H1 (cell line): ENCODE measurements at regions not wholly inside any gene's neighbourhood (a gene's known extent, or its start where the extent isn't known, plus 50 kb on each side); places are given as distances from the start of the nearest gene placed in this dataset.

Source experiments
- CTCF ChIA-PET: fragments of 300-600 bp; sonication (Branson Sonifier 250); formaldehyde crosslinking; loops from one replicate; lab custom pipeline; 2021; ENCODE audit not compliant: partially characterized antibody; lab: Charles Lee
- POLR2A ChIA-PET: fragments of 300-600 bp; sonication (Branson Sonifier 250); formaldehyde crosslinking; loops from one replicate; lab custom pipeline; 2021; ENCODE audit warnings: inconsistent platforms; ENCODE audit not compliant: partially characterized antibody; lab: Charles Lee
- DNase-seq, 2 experiments: peaks; one replicate each; pipeline versions ENCODE4 v3.0.0 to v3.0.0-alpha.2; 2010 to 2022; ENCODE audit warnings: low spot score in 2 of 2, low read depth in 1 of 2, mixed read lengths in 1 of 2
- FAIRE-seq: peaks from 2 replicates; lab custom pipeline; 2011; peaks lifted over from hg19 to GRCh38; lab: Jason Lieb, UNC
- H2AFZ ChIP-seq: 2 replicates; pipeline ENCODE4 v1.8.1; 2012; ENCODE audit warnings: low read length, inconsistent platforms
- H2AK5ac ChIP-seq: 2 replicates; pipeline ENCODE4 v1.6.1; 2013; ENCODE audit warnings: low read depth, low read length
- H2BK120ac ChIP-seq: replicated peaks from 2 replicates; pipeline ENCODE3; 2013; ENCODE audit warnings: low read depth, low read length, inconsistent platforms
- H2BK12ac ChIP-seq: 2 replicates; pipeline ENCODE4 v1.6.1; 2013; ENCODE audit warnings: low read depth, low read length
- H2BK15ac ChIP-seq: 2 replicates; pipeline ENCODE4 v1.6.1; 2013; ENCODE audit warnings: low read length
- H2BK20ac ChIP-seq: 2 replicates; pipeline ENCODE4 v1.6.1; 2013; ENCODE audit warnings: low read length
- H2BK5ac ChIP-seq: 2 replicates; pipeline ENCODE4 v1.6.1; 2013; ENCODE audit warnings: low read depth, low read length
- H3K14ac ChIP-seq: 2 replicates; pipeline ENCODE4 v1.6.1; 2013; ENCODE audit warnings: inconsistent platforms; ENCODE audit not compliant: insufficient read length
- H3K18ac ChIP-seq: 2 replicates; pipeline ENCODE4 v1.6.1; 2013; ENCODE audit warnings: low read length; ENCODE audit errors: extremely low read depth
- H3K23ac ChIP-seq: 2 replicates; pipeline ENCODE4 v1.6.1; 2013; ENCODE audit warnings: inconsistent platforms; ENCODE audit not compliant: insufficient read length
- H3K23me2 ChIP-seq: 2 replicates; pipeline ENCODE4 v1.6.1; 2013; ENCODE audit warnings: low read depth, low read length
- H3K27ac ChIP-seq: 2 replicates; pipeline ENCODE4 v1.6.1; 2011; ENCODE audit warnings: low read depth, low read length, inconsistent platforms
- H3K27me3 ChIP-seq, 4 experiments: replicated peaks in 1 of 4; 1 replicate in 1 of 4; 2 replicates in 3 of 4; pipeline versions ENCODE4 v1.6.1 to v1.8.1; 2011 to 2013; ENCODE audit warnings: low read length in 3 of 4, mild to moderate bottlenecking in 3 of 4, inconsistent platforms in 2 of 4, mixed read lengths in 2 of 4, moderate library complexity in 1 of 4; ENCODE audit not compliant: control insufficient read depth in 3 of 4, insufficient read depth in 3 of 4; ENCODE audit errors: extremely low read depth in 1 of 4
- H3K36me3 ChIP-seq, 4 experiments: 2 replicates each; pipeline versions ENCODE4 v1.6.1 to v1.8.1; 2011 to 2013; ENCODE audit warnings: mild to moderate bottlenecking in 4 of 4, low read length in 3 of 4, moderate library complexity in 2 of 4, control low read depth in 1 of 4, inconsistent platforms in 1 of 4; ENCODE audit not compliant: insufficient read depth in 4 of 4, control insufficient read depth in 2 of 4
- H3K4ac ChIP-seq: replicated peaks from 2 replicates; pipeline ENCODE3; 2013; ENCODE audit warnings: low read length, low read depth, mixed read lengths, inconsistent platforms; ENCODE audit not compliant: insufficient read length
- H3K4me1 ChIP-seq, 4 experiments: replicated peaks in 1 of 4; 1 replicate in 1 of 4; 2 replicates in 3 of 4; pipeline versions ENCODE4 v1.6.1 to v1.8.1; 2011 to 2013; ENCODE audit warnings: low read length in 3 of 4, inconsistent platforms in 2 of 4, mixed read lengths in 1 of 4; ENCODE audit not compliant: insufficient read depth in 4 of 4, control insufficient read depth in 3 of 4
- H3K4me2 ChIP-seq, 2 experiments: 2 replicates each; pipeline versions ENCODE4 v1.6.1 to v1.8.1; 2011 to 2013; ENCODE audit warnings: low read depth in 2 of 2, low read length in 2 of 2, control low read depth in 1 of 2, inconsistent platforms in 1 of 2, mild to moderate bottlenecking in 1 of 2; ENCODE audit not compliant: insufficient read depth in 1 of 2
- H3K4me3 ChIP-seq, 4 experiments: fragments of 200-600, 300-600 bp in 1 of 4; sonication (generic), shearing (Covaris generic), sonication (Bioruptor Twin) in 1 of 4; 2 replicates each; pipeline versions ENCODE4 v1.5.1 to v1.8.1; 2011 to 2016; ENCODE audit warnings: low read length in 4 of 4, low read depth in 3 of 4, control low read depth in 2 of 4, inconsistent platforms in 2 of 4, mild to moderate bottlenecking in 2 of 4, mixed read lengths in 1 of 4, moderate library complexity in 1 of 4; ENCODE audit not compliant: insufficient read depth in 2 of 4; ENCODE audit errors: extremely low read depth in 1 of 4
- H3K56ac ChIP-seq: replicated peaks from 2 replicates; pipeline ENCODE3; 2013; ENCODE audit warnings: low read depth, mild to moderate bottlenecking, mixed read lengths, low read length, inconsistent platforms; ENCODE audit not compliant: insufficient read length
- H3K79me1 ChIP-seq: 2 replicates; pipeline ENCODE4 v1.6.1; 2013; ENCODE audit warnings: low read depth, low read length, control low read depth
- H3K79me2 ChIP-seq, 2 experiments: 2 replicates each; pipeline versions ENCODE4 v1.6.1 to v1.8.1; 2012 to 2013; ENCODE audit warnings: low read length in 2 of 2, mild to moderate bottlenecking in 2 of 2, inconsistent platforms in 1 of 2; ENCODE audit not compliant: insufficient read depth in 2 of 2, control insufficient read depth in 1 of 2
- H3K9ac ChIP-seq, 4 experiments: replicated peaks in 1 of 4; 1 replicate in 1 of 4; 2 replicates in 3 of 4; pipeline versions ENCODE4 v1.6.1 to v1.8.1; 2011 to 2013; ENCODE audit warnings: low read depth in 3 of 4, low read length in 3 of 4, control low read depth in 2 of 4, mild to moderate bottlenecking in 2 of 4, moderate library complexity in 2 of 4, inconsistent platforms in 1 of 4; ENCODE audit errors: extremely low read depth in 1 of 4
- H3K9me3 ChIP-seq, 2 experiments: 2 replicates each; pipeline versions ENCODE4 v1.6.1 to v1.8.1; 2012 to 2013; ENCODE audit warnings: mild to moderate bottlenecking in 2 of 2, moderate library complexity in 2 of 2, control low read depth in 1 of 2, inconsistent platforms in 1 of 2, low read depth in 1 of 2, low read length in 1 of 2, mixed read lengths in 1 of 2; ENCODE audit not compliant: insufficient read depth in 2 of 2
- H4K20me1 ChIP-seq, 2 experiments: replicated peaks in 1 of 2; 2 replicates each; pipeline versions ENCODE3 to v1.8.1; 2011 to 2013; ENCODE audit warnings: inconsistent platforms in 2 of 2, low read length in 2 of 2, mild to moderate bottlenecking in 1 of 2; ENCODE audit not compliant: insufficient read depth in 2 of 2, control insufficient read depth in 1 of 2
- H4K5ac ChIP-seq: 2 replicates; pipeline ENCODE4 v1.6.1; 2013; ENCODE audit warnings: low read length, low read depth, mixed read lengths, inconsistent platforms; ENCODE audit not compliant: insufficient read length
- H4K8ac ChIP-seq: 2 replicates; pipeline ENCODE4 v1.8.0; 2013; ENCODE audit warnings: mild to moderate bottlenecking, moderate library complexity, low read length, inconsistent platforms; ENCODE audit not compliant: insufficient read depth; ENCODE audit errors: extremely low read depth
- H4K91ac ChIP-seq: replicated peaks from 2 replicates; pipeline ENCODE3; 2013; ENCODE audit warnings: low read length, mixed read lengths, inconsistent platforms; ENCODE audit not compliant: insufficient read length
- BACH1 ChIP-seq: IDR thresholded peaks from 2 replicates; pipeline ENCODE4 v1.6.1; 2012; ENCODE audit warnings: low read length, improper control_type of control experiment
- BCL11A ChIP-seq, 2 experiments: IDR thresholded peaks; one replicate each; pipeline ENCODE4 v1.6.1; 2011; ENCODE audit warnings: low read depth in 2 of 2, low read length in 2 of 2, mild to moderate bottlenecking in 2 of 2
- HDAC6 ChIP-seq: IDR thresholded peaks from one replicate; pipeline ENCODE4 v1.7.1; 2012; ENCODE audit warnings: low read depth, mild to moderate bottlenecking, inconsistent platforms, low read length, moderate library complexity
- KDM1A ChIP-seq: fragments of 200-600, 300-600 bp; sonication (generic); IDR thresholded peaks from 2 replicates; pipeline ENCODE4 v1.7.1; 2016; ENCODE audit warnings: mild to moderate bottlenecking, low read length, borderline replicate concordance
- NRF1 ChIP-seq: IDR thresholded peaks from 2 replicates; pipeline ENCODE4 v1.6.1; 2011; ENCODE audit warnings: mild to moderate bottlenecking, low read depth, low read length, improper control_type of control experiment
- RAD21 ChIP-seq, 2 experiments: IDR thresholded peaks in 1 of 2; conservative IDR thresholded peaks in 1 of 2; 2 replicates each; pipeline ENCODE4 v1.6.1; 2011; ENCODE audit warnings: low read depth in 2 of 2, low read length in 2 of 2, improper control_type of control experiment in 1 of 2, inconsistent platforms in 1 of 2, mild to moderate bottlenecking in 1 of 2, moderate library complexity in 1 of 2
- RBBP5 ChIP-seq: IDR thresholded peaks from 2 replicates; pipeline ENCODE4 v1.7.1; 2012; ENCODE audit warnings: low read depth, mild to moderate bottlenecking, inconsistent platforms, low read length, moderate library complexity, borderline replicate concordance
- RNF2 ChIP-seq: fragments of 200-900, 300-1000 bp; sonication (generic); IDR thresholded peaks from 2 replicates; pipeline ENCODE4 v1.7.1; 2016; ENCODE audit warnings: borderline replicate concordance, low read depth, mild to moderate bottlenecking, antibody characterized with exemption, low read length; ENCODE audit not compliant: poor library complexity, severe bottlenecking; ENCODE audit errors: missing control alignments
- SIX5 ChIP-seq: IDR thresholded peaks from 2 replicates; pipeline ENCODE4 v1.6.1; 2011; ENCODE audit warnings: mild to moderate bottlenecking, low read depth, low read length
- TAF7 ChIP-seq: optimal IDR thresholded peaks from 2 replicates; pipeline ENCODE3; 2011; ENCODE audit warnings: low read depth, mild to moderate bottlenecking, inconsistent platforms, low read length, moderate library complexity, borderline replicate concordance
- ZNF274 ChIP-seq: IDR thresholded peaks from 2 replicates; pipeline ENCODE4 v1.7.0; 2012; ENCODE audit warnings: low read length, borderline replicate concordance; ENCODE audit errors: extremely low read depth
- WGBS, 2 experiments: shearing (Covaris generic) in 1 of 2; methylation state at CpG; one replicate each; pipeline versions ENCODE4 v1.1.6 to v1.1.7; 2013 to 2015; ENCODE audit warnings: low lambda C conversion rate in 2 of 2, mixed read lengths in 2 of 2, inconsistent platforms in 1 of 2, low coverage in 1 of 2, missing lambda C conversion rate in 1 of 2; ENCODE audit not compliant: insufficient replicate concordance in 2 of 2, insufficient coverage in 1 of 2, insufficient read length in 1 of 2; ENCODE audit errors: extremely low coverage in 1 of 2, missing lambda C conversion rate in 1 of 2; 5-methylcytosine and 5-hydroxymethylcytosine counted together
- TF ChIP-seq, protein P1 (sequence below): IDR thresholded peaks from 2 replicates; pipeline ENCODE4 v1.6.1; 2012; ENCODE audit warnings: inconsistent platforms

DNA sequence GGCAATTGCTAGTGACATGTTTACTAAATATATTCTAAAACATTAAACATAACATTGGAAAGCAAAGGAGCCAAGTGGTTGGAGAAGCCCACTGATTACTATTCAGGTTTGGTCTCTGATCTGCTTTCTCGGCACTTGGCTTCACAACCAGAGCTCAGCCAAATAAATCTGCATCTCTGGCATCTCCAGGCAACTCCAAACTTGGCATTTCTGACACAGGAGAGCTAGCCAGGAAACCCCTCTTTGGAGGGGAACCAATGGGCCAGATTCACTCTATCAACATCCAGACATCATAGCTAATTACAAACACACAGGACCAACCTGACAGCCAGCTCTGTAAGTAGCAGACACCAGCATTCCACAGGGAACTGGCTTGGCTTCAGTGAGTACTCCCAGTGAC is 150.3 kb upstream of the ETAA1 start:
- no peak for DNase-seq
- H3K79me1 ChIP-seq = no peaks in the 10 kb centered on the region
- no peaks in the 10 kb centered on the region for H3K36me3 ChIP-seq
- no peak overlapping the region for H2BK20ac ChIP-seq
- no peaks in the 10 kb centered on the region for H3K9me3 ChIP-seq
- H3K4ac ChIP-seq = no peak overlapping the region
- no peak overlapping the region for H3K9ac ChIP-seq
- H3K56ac ChIP-seq = no peak overlapping the region
- no peaks in the 10 kb centered on the region for H3K79me2 ChIP-seq
- H3K18ac ChIP-seq = no peak overlapping the region
- H2BK15ac ChIP-seq = no peak overlapping the region
- no peaks in the 10 kb centered on the region for H3K4me1 ChIP-seq
- CTCF ChIA-PET = interaction anchor here (1.0 to 1.1 kb wide), 3 partner anchors 14 to 785 kb away, joined by 3 to 4 read pairs (median 3); no protein-coding TSS in a partner anchor
- WGBS, 2 experiments = 89% methylated on average over 1 of the region's 1 CpG; no CpG with 5 or more reads in 1 of the 2 experiments
- no peak overlapping the region for H2BK5ac ChIP-seq
- no peak overlapping the region for H2AFZ ChIP-seq
- no peak overlapping the region for H4K8ac ChIP-seq
- no peak overlapping the region for H4K91ac ChIP-seq
- no peak overlapping the region for H3K4me3 ChIP-seq
- H2AK5ac ChIP-seq = no peak overlapping the region
- H4K5ac ChIP-seq = no peak overlapping the region
- TF ChIP-seq, protein P1, sequence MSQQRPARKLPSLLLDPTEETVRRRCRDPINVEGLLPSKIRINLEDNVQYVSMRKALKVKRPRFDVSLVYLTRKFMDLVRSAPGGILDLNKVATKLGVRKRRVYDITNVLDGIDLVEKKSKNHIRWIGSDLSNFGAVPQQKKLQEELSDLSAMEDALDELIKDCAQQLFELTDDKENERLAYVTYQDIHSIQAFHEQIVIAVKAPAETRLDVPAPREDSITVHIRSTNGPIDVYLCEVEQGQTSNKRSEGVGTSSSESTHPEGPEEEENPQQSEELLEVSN = no peak
- TF ChIP-seq TAF7 (no peak), HDAC6 (no peak), BACH1 (no peak), RBBP5 (no peak), ZNF274 (no peak), RAD21 (IDR thresholded peaks at IDR 0.05 in 1 of 2, conservative IDR thresholded peaks at IDR 0.05 in 1 of 2; ENCODE audit: low read depth in 2 of 2, low read length in 2 of 2) (no peak), KDM1A (no peak), NRF1 (no peak), RNF2 (no peak), SIX5 (no peak), BCL11A (IDR thresholded peaks at IDR 0.05; ENCODE audit: low read depth in 2 of 2, low read length in 2 of 2) (no peak)
- TF ChIP-seq, all 59 proteins: peak for 0
- Histone ChIP-seq H3K4me2 (no peak overlapping the region), H4K20me1 (no peaks in the 10 kb centered on the region), H3K27ac (no peak overlapping the region), H3K23me2 (no peaks in the 10 kb centered on the region; the same call in 1 of the 2 replicates), H2BK120ac (no peak overlapping the region), H3K27me3 (no peaks in the 10 kb centered on the region), H2BK12ac (no peak overlapping the region), H3K23ac (no peak overlapping the region), H3K14ac (no peak overlapping the region)
- POLR2A ChIA-PET = interaction anchor here (1.4 kb wide), 1 partner anchor 72 kb away, joined by 3 read pairs; no protein-coding TSS in a partner anchor
- FAIRE-seq = no peak
